Suprapubic skin (tissue), 4 donors: ENCODE measurements at regions not wholly inside any gene's neighbourhood (a gene's known extent, or its start where the extent isn't known, plus 50 kb on each side); places are given as distances from the start of the nearest gene placed in this dataset.

ENCODE experiments used
- DNase-seq, 2 donors: peaks; one replicate each; pipeline ENCODE4 v3.0.0-alpha.2; 2019; ENCODE audit warnings: low spot score in 2 of 2
- H3K27ac ChIP-seq: fragments of 200-600 bp; sonication (generic); one replicate; pipeline ENCODE4 v1.5.1; 2019
- H3K27me3 ChIP-seq: fragments of 200-600 bp; sonication (generic); one replicate; pipeline ENCODE4 v1.5.1; 2019
- H3K36me3 ChIP-seq: fragments of 200-600 bp; sonication (generic); one replicate; pipeline ENCODE4 v1.5.1; 2019
- H3K4me1 ChIP-seq: fragments of 200-600 bp; sonication (generic); one replicate; pipeline ENCODE4 v1.5.1; 2019
- H3K4me3 ChIP-seq: fragments of 200-600 bp; sonication (generic); one replicate; pipeline ENCODE4 v1.5.1; 2019; ENCODE audit warnings: mild to moderate bottlenecking
- H3K9me3 ChIP-seq: fragments of 200-600 bp; sonication (generic); one replicate; pipeline ENCODE4 v1.5.1; 2019
- CTCF ChIP-seq, 2 donors: fragments of 200-600 bp in 1 of 2; fragments of 450-650 bp in 1 of 2; sonication (generic) in 1 of 2; IDR thresholded peaks; one replicate each; pipeline ENCODE4 v1.5.1; 2016 to 2019; ENCODE audit warnings: antibody characterized with exemption in 2 of 2, mild to moderate bottlenecking in 1 of 2, moderate library complexity in 1 of 2
- EP300 ChIP-seq: sonication (generic); formaldehyde crosslinking; IDR thresholded peaks from one replicate; pipeline ENCODE4 v1.6.1; 2017; ENCODE audit warnings: antibody characterized with exemption
- POLR2A ChIP-seq, 2 donors: fragments of 450-650 bp; IDR thresholded peaks; one replicate each; pipeline ENCODE4 v1.6.1; 2017; ENCODE audit warnings: antibody characterized with exemption in 2 of 2, mild to moderate bottlenecking in 2 of 2, moderate library complexity in 2 of 2
- POLR2AphosphoS5 ChIP-seq, 3 donors: sonication (generic); formaldehyde crosslinking; IDR thresholded peaks; one replicate each; pipeline ENCODE4 v1.6.1; 2017; ENCODE audit warnings: antibody characterized with exemption in 3 of 3
- WGBS: methylation state at CpG from one replicate; pipeline ENCODE4 v1.1.5; 2018; 5-methylcytosine and 5-hydroxymethylcytosine counted together

GRCh38 chr12:93944911-93945310 lies 203.5 kb upstream of the PLXNC1 start:
- 59% methylated on average over 2 of the region's 2 CpGs for WGBS
- TF ChIP-seq EP300 (no peak), POLR2AphosphoS5 (IDR thresholded peaks at IDR 0.05) (no peak), POLR2A (IDR thresholded peaks at IDR 0.05) (no peak), CTCF (IDR thresholded peaks at IDR 0.05) (no peak)
- DNase-seq = no peak
- no peaks in the 10 kb centered on the region for H3K9me3 ChIP-seq
- H3K4me3 ChIP-seq = no peak overlapping the region
- H3K27ac ChIP-seq = no peak overlapping the region
- H3K36me3 ChIP-seq = no peaks in the 10 kb centered on the region
- no peaks in the 10 kb centered on the region for H3K4me1 ChIP-seq
- no peaks in the 10 kb centered on the region for H3K27me3 ChIP-seq

GRCh38 chr12:93946542-93947150 lies 201.7 kb upstream of the PLXNC1 start:
- no peaks in the 10 kb centered on the region for H3K9me3 ChIP-seq
- WGBS = 33% methylated on average over 2 of the region's 2 CpGs
- H3K36me3 ChIP-seq = no peaks in the 10 kb centered on the region
- no peak overlapping the region for H3K4me3 ChIP-seq
- TF ChIP-seq POLR2AphosphoS5 (IDR thresholded peaks at IDR 0.05) (no peak), EP300 (no peak), POLR2A (IDR thresholded peaks at IDR 0.05) (no peak), CTCF (IDR thresholded peaks at IDR 0.05) (no peak)
- no peaks in the 10 kb centered on the region for H3K27me3 ChIP-seq
- no peaks in the 10 kb centered on the region for H3K4me1 ChIP-seq
- H3K27ac ChIP-seq = no peak overlapping the region
- no peak for DNase-seq

- Histone ChIP-seq H3K4me3 (no peak overlapping the region), H3K36me3 (no peaks in the 10 kb centered on the region), H3K4me1 (no peaks in the 10 kb centered on the region), H3K9me3 (no peaks in the 10 kb centered on the region), H3K27ac (no peak overlapping the region), H3K27me3 (no peaks in the 10 kb centered on the region)
- no peak for DNase-seq
- WGBS = 94% methylated on average over 3 of the region's 3 CpGs
- no peak for TF ChIP-seq CTCF (IDR thresholded peaks at IDR 0.05)
These were observed 200.9 kb upstream of the PLXNC1 start for GRCh38 chr12:93947486-93947885.

GRCh38 chr12:93950311-93950710 lies 198.1 kb upstream of the PLXNC1 start:
- Histone ChIP-seq H3K27me3 (no peaks in the 10 kb centered on the region), H3K4me1 (no peaks in the 10 kb centered on the region), H3K27ac (no peak overlapping the region), H3K36me3 (no peaks in the 10 kb centered on the region), H3K9me3 (no peaks in the 10 kb centered on the region), H3K4me3 (no peak overlapping the region)
- WGBS = 65% methylated on average over 3 of the region's 3 CpGs
- DNase-seq = no peak
- TF ChIP-seq POLR2AphosphoS5 (IDR thresholded peaks at IDR 0.05) (no peak), POLR2A (IDR thresholded peaks at IDR 0.05) (no peak), EP300 (no peak), CTCF (IDR thresholded peaks at IDR 0.05) (no peak)

- Histone ChIP-seq H3K27ac (peak overlapping the region; percentile 6), H3K36me3 (no peaks in the 10 kb centered on the region), H3K27me3 (no peaks in the 10 kb centered on the region), H3K9me3 (no peaks in the 10 kb centered on the region), H3K4me3 (no peak overlapping the region), H3K4me1 (no peaks in the 10 kb centered on the region)
- TF ChIP-seq CTCF (IDR thresholded peaks at IDR 0.05) (no peak), EP300 (no peak), POLR2A (IDR thresholded peaks at IDR 0.05) (no peak), POLR2AphosphoS5 (IDR thresholded peaks at IDR 0.05) (no peak)
- peak in 1 of 2 donors; percentile 67 for DNase-seq
- 62% methylated on average over 9 of the region's 9 CpGs for WGBS
These were observed 193.9 kb upstream of the PLXNC1 start for GRCh38 chr12:93954166-93955112.
